HEK293T (cell line): ENCODE measurements at regions not wholly inside any gene's neighbourhood (a gene's known extent, or its start where the extent isn't known, plus 50 kb on each side); places are given as distances from the start of the nearest gene placed in this dataset.

Experiments used
- BHLHE40 ChIP-seq: fragments of 450-650 bp; IDR thresholded peaks from 2 replicates; pipeline ENCODE4 v1.6.1; 2016; ENCODE audit warnings: mild to moderate bottlenecking, moderate library complexity, borderline replicate concordance
- CTBP1 ChIP-seq: fragments of 450-650 bp; IDR thresholded peaks from 2 replicates; pipeline ENCODE4 v1.6.1; 2016; ENCODE audit warnings: borderline replicate concordance
- FOXA1 ChIP-seq: fragments of 450-650 bp; IDR thresholded peaks from 2 replicates; pipeline ENCODE4 v1.6.1; 2016; ENCODE audit warnings: mild to moderate bottlenecking
- FOXK2 ChIP-seq: fragments of 450-650 bp; IDR thresholded peaks from 2 replicates; pipeline ENCODE4 v1.6.1; 2016; ENCODE audit warnings: mild to moderate bottlenecking
- FOXM1 ChIP-seq: fragments of 450-650 bp; IDR thresholded peaks from 2 replicates; pipeline ENCODE4 v1.6.1; 2017; ENCODE audit warnings: mild to moderate bottlenecking, borderline replicate concordance
- HDGF ChIP-seq: fragments of 450-650 bp; IDR thresholded peaks from 2 replicates; pipeline ENCODE4 v1.6.1; 2017; ENCODE audit warnings: antibody characterized with exemption, borderline replicate concordance
- L3MBTL2 ChIP-seq: fragments of 450-650 bp; conservative IDR thresholded peaks from 2 replicates; pipeline ENCODE4 v1.6.1; 2016; ENCODE audit warnings: mild to moderate bottlenecking
- LEF1 ChIP-seq: fragments of 450-650 bp; IDR thresholded peaks from 2 replicates; pipeline ENCODE4 v1.6.1; 2017; ENCODE audit warnings: mild to moderate bottlenecking, borderline replicate concordance
- NFRKB ChIP-seq: fragments of 450-650 bp; IDR thresholded peaks from 2 replicates; pipeline ENCODE4 v1.6.1; 2016; ENCODE audit warnings: mild to moderate bottlenecking, moderate library complexity
- SP1 ChIP-seq: fragments of 450-650 bp; IDR thresholded peaks from 2 replicates; pipeline ENCODE4 v1.6.1; 2017
- TARDBP ChIP-seq: fragments of 450-650 bp; IDR thresholded peaks from 2 replicates; pipeline ENCODE4 v1.6.1; 2016
- ZNF384 ChIP-seq: fragments of 450-650 bp; IDR thresholded peaks from 2 replicates; pipeline ENCODE4 v1.6.1; 2016

- TF ChIP-seq NFRKB, result no peak
- no peak for TF ChIP-seq CTBP1
- no peak for TF ChIP-seq L3MBTL2
- no peak for TF ChIP-seq FOXM1
- no peak for TF ChIP-seq FOXA1
- TF ChIP-seq BHLHE40, result no peak
- TF ChIP-seq FOXK2, result no peak
- TF ChIP-seq SP1, result no peak
- TF ChIP-seq HDGF, result no peak
- no peak for TF ChIP-seq LEF1
- TF ChIP-seq TARDBP, result no peak
- no peak for TF ChIP-seq ZNF384
Observed at GRCh38 chr18:56168049-56168781, 470.2 kb downstream of the TXNL1 start.
